Lower lobe of right lung (tissue), 2 donors: ENCODE measurements at regions not wholly inside any gene's neighbourhood (a gene's known extent, or its start where the extent isn't known, plus 50 kb on each side); places are given as distances from the start of the nearest gene placed in this dataset.

ENCODE experiments used
- ATAC-seq, 2 donors: fragments of 200-7000 bp; cut with Tn5 transposase; one replicate each; pipeline ENCODE4 v1.9.1; 2020 to 2022; ENCODE audit warnings: mild to moderate bottlenecking in 2 of 2, moderate library complexity in 2 of 2
- DNase-seq: peaks from one replicate; pipeline ENCODE4 v3.0.0-alpha.2; 2020
- H3K27ac ChIP-seq: fragments of 200-600 bp; one replicate; pipeline ENCODE4 v1.8.0; 2022
- H3K27me3 ChIP-seq: fragments of 200-600 bp; one replicate; pipeline ENCODE4 v1.8.0; 2022; ENCODE audit warnings: low read depth
- H3K36me3 ChIP-seq: fragments of 200-600 bp; one replicate; pipeline ENCODE4 v1.8.0; 2022; ENCODE audit warnings: mild to moderate bottlenecking
- H3K4me1 ChIP-seq: fragments of 200-600 bp; one replicate; pipeline ENCODE4 v1.8.0; 2022
- H3K4me3 ChIP-seq: fragments of 200-600 bp; one replicate; pipeline ENCODE4 v1.8.0; 2022; ENCODE audit warnings: mild to moderate bottlenecking
- H3K9me3 ChIP-seq: fragments of 200-600 bp; one replicate; pipeline ENCODE4 v1.8.0; 2022
- intact Hi-C: fragments of 100-400 bp; cut with DNase I; formaldehyde crosslinking; loops from one replicate; pipeline ENCODE4 v1.11.0; 2022
- TF ChIP-seq, protein P1 (sequence below): fragments of 200-600 bp; IDR thresholded peaks from one replicate; pipeline ENCODE4 v1.8.0; 2022; ENCODE audit warnings: antibody characterized with exemption, mild to moderate bottlenecking
- donor health status: DM: no; HTN: yes; CAD: no; lungs with severe emphysema.

GRCh38 chr9:86662890-86663468, 284.3 kb downstream of the GAS1 start:
- intact Hi-C loops: no loop called here
- no peak overlapping the region for H3K4me3 ChIP-seq
- DNase-seq (no peak), ATAC-seq (no peak)
- H3K4me1 ChIP-seq: no peaks in the 10 kb centered on the region
- H3K27ac ChIP-seq: no peak overlapping the region
- H3K9me3 ChIP-seq: no peaks in the 10 kb centered on the region
- no peaks in the 10 kb centered on the region for H3K27me3 ChIP-seq
- no peaks in the 10 kb centered on the region for H3K36me3 ChIP-seq
- TF ChIP-seq, protein P1, sequence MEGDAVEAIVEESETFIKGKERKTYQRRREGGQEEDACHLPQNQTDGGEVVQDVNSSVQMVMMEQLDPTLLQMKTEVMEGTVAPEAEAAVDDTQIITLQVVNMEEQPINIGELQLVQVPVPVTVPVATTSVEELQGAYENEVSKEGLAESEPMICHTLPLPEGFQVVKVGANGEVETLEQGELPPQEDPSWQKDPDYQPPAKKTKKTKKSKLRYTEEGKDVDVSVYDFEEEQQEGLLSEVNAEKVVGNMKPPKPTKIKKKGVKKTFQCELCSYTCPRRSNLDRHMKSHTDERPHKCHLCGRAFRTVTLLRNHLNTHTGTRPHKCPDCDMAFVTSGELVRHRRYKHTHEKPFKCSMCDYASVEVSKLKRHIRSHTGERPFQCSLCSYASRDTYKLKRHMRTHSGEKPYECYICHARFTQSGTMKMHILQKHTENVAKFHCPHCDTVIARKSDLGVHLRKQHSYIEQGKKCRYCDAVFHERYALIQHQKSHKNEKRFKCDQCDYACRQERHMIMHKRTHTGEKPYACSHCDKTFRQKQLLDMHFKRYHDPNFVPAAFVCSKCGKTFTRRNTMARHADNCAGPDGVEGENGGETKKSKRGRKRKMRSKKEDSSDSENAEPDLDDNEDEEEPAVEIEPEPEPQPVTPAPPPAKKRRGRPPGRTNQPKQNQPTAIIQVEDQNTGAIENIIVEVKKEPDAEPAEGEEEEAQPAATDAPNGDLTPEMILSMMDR: no peak

- Histone ChIP-seq H3K36me3 (no peaks in the 10 kb centered on the region), H3K27me3 (no peaks in the 10 kb centered on the region), H3K9me3 (no peaks in the 10 kb centered on the region), H3K27ac (no peak overlapping the region), H3K4me3 (no peak overlapping the region), H3K4me1 (no peaks in the 10 kb centered on the region)
- no peak for DNase-seq
- intact Hi-C loops: no loop called here
- TF ChIP-seq, protein P1: no peak
- ATAC-seq: no peak
Measured at GRCh38 chr9:86660146-86660943, 287.0 kb downstream of the GAS1 start.

- no peak for DNase-seq
- Histone ChIP-seq H3K9me3 (no peaks in the 10 kb centered on the region), H3K4me1 (no peaks in the 10 kb centered on the region), H3K36me3 (no peaks in the 10 kb centered on the region), H3K27me3 (no peaks in the 10 kb centered on the region), H3K27ac (no peak overlapping the region), H3K4me3 (no peak overlapping the region)
- ATAC-seq: no peak
- TF ChIP-seq, protein P1: no peak
- intact Hi-C loops: no loop called here
Measured at GRCh38 chr9:86659413-86660046, 287.8 kb downstream of the GAS1 start.

GRCh38 chr9:86655147-86655546, 292.2 kb downstream of the GAS1 start:
- DNase-seq (no peak), ATAC-seq (no peak)
- Histone ChIP-seq H3K9me3 (no peaks in the 10 kb centered on the region), H3K4me3 (no peak overlapping the region), H3K36me3 (no peaks in the 10 kb centered on the region), H3K27me3 (peaks cover 6% of the 10 kb centered on the region), H3K4me1 (no peaks in the 10 kb centered on the region), H3K27ac (no peak overlapping the region)
- TF ChIP-seq, protein P1: no peak
- intact Hi-C loops: no loop called here

DNA sequence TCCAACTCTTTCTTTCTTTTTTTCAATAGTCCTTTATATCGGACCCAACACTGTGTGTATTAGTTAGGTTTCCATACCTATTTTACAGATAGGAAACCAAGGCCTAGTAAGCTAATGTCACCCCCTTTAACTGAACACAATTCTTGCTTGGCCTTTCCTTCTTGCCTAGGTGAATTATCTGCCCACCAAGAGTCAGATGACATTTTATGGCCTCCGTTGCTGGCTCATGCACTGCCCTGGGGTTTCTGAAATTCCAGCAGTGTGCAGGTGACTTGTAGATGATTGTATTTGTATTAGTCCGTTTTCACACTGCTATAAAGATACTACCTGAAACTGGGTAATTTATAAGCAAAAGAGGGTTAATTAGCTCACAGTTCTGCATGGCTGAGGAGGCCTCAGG, 293.8 kb downstream of the GAS1 start:
- TF ChIP-seq, protein P1: no peak
- no peaks in the 10 kb centered on the region for H3K9me3 ChIP-seq
- H3K36me3 ChIP-seq: no peaks in the 10 kb centered on the region
- intact Hi-C loops: no loop called here
- peaks cover 6% of the 10 kb centered on the region for H3K27me3 ChIP-seq
- ATAC-seq (no peak), DNase-seq (no peak)
- no peaks in the 10 kb centered on the region for H3K4me1 ChIP-seq
- no peak overlapping the region for H3K4me3 ChIP-seq
- no peak overlapping the region for H3K27ac ChIP-seq
